ENCODE measurements at regions not wholly inside any gene's neighbourhood (a gene's known extent, or its start where the extent isn't known, plus 50 kb on each side); places are given as distances from the start of the nearest gene placed in this dataset.

DNA sequence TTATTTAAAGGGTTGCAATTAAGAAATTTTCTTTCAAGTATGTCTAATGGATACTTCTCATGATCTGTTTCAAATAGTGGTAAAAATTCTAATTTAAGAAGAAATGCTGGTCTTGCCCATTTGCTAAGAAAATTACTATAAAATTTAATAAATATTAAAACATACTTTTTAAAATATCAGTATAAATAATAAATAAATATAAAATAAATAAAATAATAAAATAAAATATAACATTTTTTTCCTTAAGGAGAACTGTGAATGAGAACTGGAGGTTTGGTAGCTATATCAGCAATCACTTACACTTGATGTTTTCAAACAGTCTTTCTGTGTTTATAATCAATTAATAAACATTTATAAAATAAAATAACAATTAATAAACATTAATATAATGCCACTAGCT lies 266.1 kb downstream of the HGF start:
- TF ChIP-seq, protein P1, sequence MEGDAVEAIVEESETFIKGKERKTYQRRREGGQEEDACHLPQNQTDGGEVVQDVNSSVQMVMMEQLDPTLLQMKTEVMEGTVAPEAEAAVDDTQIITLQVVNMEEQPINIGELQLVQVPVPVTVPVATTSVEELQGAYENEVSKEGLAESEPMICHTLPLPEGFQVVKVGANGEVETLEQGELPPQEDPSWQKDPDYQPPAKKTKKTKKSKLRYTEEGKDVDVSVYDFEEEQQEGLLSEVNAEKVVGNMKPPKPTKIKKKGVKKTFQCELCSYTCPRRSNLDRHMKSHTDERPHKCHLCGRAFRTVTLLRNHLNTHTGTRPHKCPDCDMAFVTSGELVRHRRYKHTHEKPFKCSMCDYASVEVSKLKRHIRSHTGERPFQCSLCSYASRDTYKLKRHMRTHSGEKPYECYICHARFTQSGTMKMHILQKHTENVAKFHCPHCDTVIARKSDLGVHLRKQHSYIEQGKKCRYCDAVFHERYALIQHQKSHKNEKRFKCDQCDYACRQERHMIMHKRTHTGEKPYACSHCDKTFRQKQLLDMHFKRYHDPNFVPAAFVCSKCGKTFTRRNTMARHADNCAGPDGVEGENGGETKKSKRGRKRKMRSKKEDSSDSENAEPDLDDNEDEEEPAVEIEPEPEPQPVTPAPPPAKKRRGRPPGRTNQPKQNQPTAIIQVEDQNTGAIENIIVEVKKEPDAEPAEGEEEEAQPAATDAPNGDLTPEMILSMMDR (IDR thresholded peaks at IDR 0.05; ENCODE audit: low read length) = no peak
- no peak for TF ChIP-seq EZH2 (IDR thresholded peaks at IDR 0.05; ENCODE audit: borderline replicate concordance, low read length)
- Histone ChIP-seq H3K9me2 (ENCODE audit: low read depth, low read length) (no peaks in the 10 kb centered on the region), H3F3A (ENCODE audit: insufficient read depth, low read length) (no peaks in the 10 kb centered on the region), H3K27ac (ENCODE audit: low read depth, low read length, poor library complexity, severe bottlenecking) (no peak overlapping the region), H4K20me1 (ENCODE audit: insufficient read depth, low read length) (no peaks in the 10 kb centered on the region), H2AFZ (ENCODE audit: low read length) (no peak overlapping the region), H3K79me2 (ENCODE audit: insufficient read depth, low read length) (no peaks in the 10 kb centered on the region), H3K9ac (ENCODE audit: low read length) (no peak overlapping the region), H3K4me2 (ENCODE audit: low read length) (no peak overlapping the region), H3K27me3 (ENCODE audit: insufficient read depth, low read length) (no peaks in the 10 kb centered on the region), H3K9me3 (ENCODE audit: low read length) (no peaks in the 10 kb centered on the region), H3K4me3 (ENCODE audit: low read depth, low read length, poor library complexity, severe bottlenecking) (no peak overlapping the region), H3K36me3 (ENCODE audit: insufficient read depth, low read length) (no peaks in the 10 kb centered on the region), H3K4me1 (ENCODE audit: insufficient read depth, low read length, severe bottlenecking) (no peaks in the 10 kb centered on the region)

DNA sequence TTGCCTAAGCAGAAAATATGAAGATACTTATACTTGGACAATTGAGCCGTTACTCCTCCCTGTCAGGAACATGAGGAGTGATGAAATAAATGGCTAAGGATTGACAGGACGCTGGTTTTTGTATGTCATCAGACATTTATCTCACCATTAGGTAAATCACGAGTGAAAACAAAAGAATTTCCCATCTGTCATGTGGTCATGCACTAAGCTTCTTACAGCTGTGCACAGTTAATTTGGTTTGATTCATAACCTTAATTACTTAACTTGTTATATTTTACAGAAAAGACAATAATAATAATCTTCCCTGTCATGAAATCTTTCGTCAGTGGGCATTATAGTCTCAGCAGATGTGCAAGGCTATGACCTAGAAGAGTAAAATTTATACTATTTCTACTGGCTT lies 266.5 kb downstream of the HGF start:
- Histone ChIP-seq H3F3A (ENCODE audit: insufficient read depth, low read length) (no peaks in the 10 kb centered on the region), H2AFZ (ENCODE audit: low read length) (no peak overlapping the region), H3K4me3 (ENCODE audit: low read depth, low read length, poor library complexity, severe bottlenecking) (no peak overlapping the region), H3K79me2 (ENCODE audit: insufficient read depth, low read length) (no peaks in the 10 kb centered on the region), H3K27me3 (ENCODE audit: insufficient read depth, low read length) (no peaks in the 10 kb centered on the region), H3K9me2 (ENCODE audit: low read depth, low read length) (no peaks in the 10 kb centered on the region), H3K4me2 (ENCODE audit: low read length) (no peak overlapping the region), H3K9me3 (ENCODE audit: low read length) (no peaks in the 10 kb centered on the region), H3K4me1 (ENCODE audit: insufficient read depth, low read length, severe bottlenecking) (no peaks in the 10 kb centered on the region), H4K20me1 (ENCODE audit: insufficient read depth, low read length) (no peaks in the 10 kb centered on the region), H3K36me3 (ENCODE audit: insufficient read depth, low read length) (no peaks in the 10 kb centered on the region), H3K27ac (ENCODE audit: low read depth, low read length, poor library complexity, severe bottlenecking) (no peak overlapping the region), H3K9ac (ENCODE audit: low read length) (no peak overlapping the region)
- TF ChIP-seq EZH2 (IDR thresholded peaks at IDR 0.05; ENCODE audit: borderline replicate concordance, low read length) = no peak
- TF ChIP-seq, protein P1 (IDR thresholded peaks at IDR 0.05; ENCODE audit: low read length) = no peak

DNA sequence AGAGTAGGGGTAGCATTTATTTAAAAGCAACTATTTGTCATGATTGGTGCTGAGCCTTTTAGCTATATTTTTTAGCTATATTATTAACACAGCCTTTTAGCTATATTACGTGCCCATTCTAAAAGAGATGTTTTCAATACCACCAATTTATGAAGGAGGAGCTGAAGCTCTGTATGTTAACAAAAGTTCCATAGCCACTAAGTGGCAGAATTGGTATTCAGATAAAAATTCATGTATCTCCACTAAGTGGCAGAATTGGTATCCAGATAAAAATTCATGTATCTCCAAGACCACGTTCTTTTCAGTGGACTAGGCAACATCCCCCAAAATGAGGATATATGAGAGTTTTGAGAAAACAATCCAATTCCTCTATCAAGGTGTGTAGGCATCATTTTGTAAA lies 268.6 kb downstream of the HGF start:
- no peak overlapping the region for H2AFZ ChIP-seq (ENCODE audit: low read length)
- no peaks in the 10 kb centered on the region for H3K27me3 ChIP-seq (ENCODE audit: insufficient read depth, low read length)
- H3K79me2 ChIP-seq (ENCODE audit: insufficient read depth, low read length) = no peaks in the 10 kb centered on the region
- no peaks in the 10 kb centered on the region for H3F3A ChIP-seq (ENCODE audit: insufficient read depth, low read length)
- TF ChIP-seq EZH2 (IDR thresholded peaks at IDR 0.05; ENCODE audit: borderline replicate concordance, low read length) = no peak
- TF ChIP-seq, protein P1 (IDR thresholded peaks at IDR 0.05; ENCODE audit: low read length) = peak; percentile 54
- no peaks in the 10 kb centered on the region for H3K9me3 ChIP-seq (ENCODE audit: low read length)
- H4K20me1 ChIP-seq (ENCODE audit: insufficient read depth, low read length) = no peaks in the 10 kb centered on the region
- H3K9ac ChIP-seq (ENCODE audit: low read length) = no peak overlapping the region
- H3K27ac ChIP-seq (ENCODE audit: low read depth, low read length, poor library complexity, severe bottlenecking) = no peak overlapping the region
- no peaks in the 10 kb centered on the region for H3K9me2 ChIP-seq (ENCODE audit: low read depth, low read length)
- H3K4me1 ChIP-seq (ENCODE audit: insufficient read depth, low read length, severe bottlenecking) = no peaks in the 10 kb centered on the region
- H3K4me2 ChIP-seq (ENCODE audit: low read length) = no peak overlapping the region
- H3K36me3 ChIP-seq (ENCODE audit: insufficient read depth, low read length) = no peaks in the 10 kb centered on the region
- no peak overlapping the region for H3K4me3 ChIP-seq (ENCODE audit: low read depth, low read length, poor library complexity, severe bottlenecking)

Data from OCI-LY1 (cell line).